ENCODE measurements at regions not wholly inside any gene's neighbourhood (a gene's known extent, or its start where the extent isn't known, plus 50 kb on each side); places are given as distances from the start of the nearest gene placed in this dataset.

GRCh38 chr12:114744691-114745090, 60.7 kb upstream of the TBX3 start:
- H3K4me2 ChIP-seq (ENCODE audit: low read length), result no peak overlapping the region
- H3K9me3 ChIP-seq (ENCODE audit: control insufficient read depth in 1 of 2, insufficient read depth in 1 of 2, low read depth in 1 of 2, low read length in 2 of 2), result no peaks in the 10 kb centered on the region
- ATAC-seq (no peak), DNase-seq (ENCODE audit: low read depth, low spot score) (no peak)
- no peaks in the 10 kb centered on the region for H3K36me3 ChIP-seq (ENCODE audit: control insufficient read depth in 1 of 2, insufficient read depth in 2 of 2, low read length in 2 of 2)
- no peaks in the 10 kb centered on the region for H3K4me1 ChIP-seq (ENCODE audit: control insufficient read depth in 1 of 2, insufficient read depth in 2 of 2, low read length in 2 of 2)
- H3K27ac ChIP-seq (ENCODE audit: low read depth, low read length), result no peak overlapping the region
- no peaks in the 10 kb centered on the region for H4K20me1 ChIP-seq (ENCODE audit: insufficient read depth)
- H3K4me3 ChIP-seq (replicated peaks in 1 of 2; ENCODE audit: low read depth in 1 of 2, low read length in 2 of 2), result no peak overlapping the region
- TF ChIP-seq ELF1 (IDR thresholded peaks at IDR 0.05; ENCODE audit: borderline replicate concordance, low read depth), result no peak
- no peak for TF ChIP-seq TCF7L2 (IDR thresholded peaks at IDR 0.05; ENCODE audit: borderline replicate concordance, extremely low read depth, insufficient read depth, insufficient read length)
- no peak for TF ChIP-seq SIN3A (IDR thresholded peaks at IDR 0.05; ENCODE audit: low read depth)
- TF ChIP-seq ZBTB33 (IDR thresholded peaks at IDR 0.05; ENCODE audit: extremely low read depth, insufficient replicate concordance, low read length), result no peak
- no peak for TF ChIP-seq ZFX (IDR thresholded peaks at IDR 0.05)
- TF ChIP-seq CBX3 (IDR thresholded peaks at IDR 0.05; ENCODE audit: low read depth), result no peak
- no peak for TF ChIP-seq FOSL1 (IDR thresholded peaks at IDR 0.05; ENCODE audit: low read depth)
- no peak for TF ChIP-seq REST (IDR thresholded peaks at IDR 0.05; ENCODE audit: low read depth)
- TF ChIP-seq RAD21 (IDR thresholded peaks at IDR 0.05; ENCODE audit: low read depth), result no peak
- no peak for TF ChIP-seq EGR1 (IDR thresholded peaks at IDR 0.05; ENCODE audit: low read depth)
- TF ChIP-seq POLR2A (IDR thresholded peaks at IDR 0.05; ENCODE audit: borderline replicate concordance, extremely low read depth, insufficient read depth, insufficient read length), result no peak
- TF ChIP-seq YY1 (IDR thresholded peaks at IDR 0.05; ENCODE audit: extremely low read depth, insufficient replicate concordance, low read depth, low read length), result no peak
- TF ChIP-seq EZH2phosphoT487 (IDR thresholded peaks at IDR 0.05; ENCODE audit: borderline replicate concordance), result no peak
- TF ChIP-seq CTCF (IDR thresholded peaks at IDR 0.05 in 2 of 3, conservative IDR thresholded peaks at IDR 0.05 in 1 of 3; ENCODE audit: borderline replicate concordance in 1 of 3, insufficient read depth in 1 of 3, low read depth in 2 of 3, low read length in 2 of 3), result no peak
- no peak for TF ChIP-seq EZH2 (IDR thresholded peaks at IDR 0.05)
- TF ChIP-seq SRF (IDR thresholded peaks at IDR 0.05; ENCODE audit: low read depth), result no peak
- TF ChIP-seq MAX (IDR thresholded peaks at IDR 0.05), result no peak
- TF ChIP-seq ZNF274 (IDR thresholded peaks at IDR 0.05; ENCODE audit: low read depth, low read length), result no peak
- no TSS peak for BruUV-seq (replicated peaks)
- CTCF ChIA-PET, result no interaction called here
- H3K27me3 ChIP-seq (ENCODE audit: insufficient read depth, low read length), result no peaks in the 10 kb centered on the region
- POLR2A ChIA-PET, result interaction anchor here (1.2 kb wide), 1 partner anchor 61 kb away, joined by 3 read pairs; the partner anchor contains the start of gene TBX3
- RAD21 ChIA-PET (ENCODE audit: low non-redundant PET in 1 of 2, low total read pairs in 2 of 2, uncharacterized antibody in 2 of 2, unreplicated experiment in 2 of 2), result no interaction called here
- no peaks in the 10 kb centered on the region for H3K9me2 ChIP-seq (ENCODE audit: insufficient read depth)
- H3K9ac ChIP-seq (ENCODE audit: low read length), result no peak overlapping the region
- H3K79me2 ChIP-seq (ENCODE audit: insufficient read depth, low read length), result no peaks in the 10 kb centered on the region
- H2AFZ ChIP-seq (ENCODE audit: low read depth, low read length, poor library complexity, severe bottlenecking), result no peak overlapping the region
- intact Hi-C loops (cut with micrococcal nuclease), result no loop called here

Measured in HCT116 (cell line).